ENCODE measurements at regions not wholly inside any gene's neighbourhood (a gene's known extent, or its start where the extent isn't known, plus 50 kb on each side); places are given as distances from the start of the nearest gene placed in this dataset.

DNA sequence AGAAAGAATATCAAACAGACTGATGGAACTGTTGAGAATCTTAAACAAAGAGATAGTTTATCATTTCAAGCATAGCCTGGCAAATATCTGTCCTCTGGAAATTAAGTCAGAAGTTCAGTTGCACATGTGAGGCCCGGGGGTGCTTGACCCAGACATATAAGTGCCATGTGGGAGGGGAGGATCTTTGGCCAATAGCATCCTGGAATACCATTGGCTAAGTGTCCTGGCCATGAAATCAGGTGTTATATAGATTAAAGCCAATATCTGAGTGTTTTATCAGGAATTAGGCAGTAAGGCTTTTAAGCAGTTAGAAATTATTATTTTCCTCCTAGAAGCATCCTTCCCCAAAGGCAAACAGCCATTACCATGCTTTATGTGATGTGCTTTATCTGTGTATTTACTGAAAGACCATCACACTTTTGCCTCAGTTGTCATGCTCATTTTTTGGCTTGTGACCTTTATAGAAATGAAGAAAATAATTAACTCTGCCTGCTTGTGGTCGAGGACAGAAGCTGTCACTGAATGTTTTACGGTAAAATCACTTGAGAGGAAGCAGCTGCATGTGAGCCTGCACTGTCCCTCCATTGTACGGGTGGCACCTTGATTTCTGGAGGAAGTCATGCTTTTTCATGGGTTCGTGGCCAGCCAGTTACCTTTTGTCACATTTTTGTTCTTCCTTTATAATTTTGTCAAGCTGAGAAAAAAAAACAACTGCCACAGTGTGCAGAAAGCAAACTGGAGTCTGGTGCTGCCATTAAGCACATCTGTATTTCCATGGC, 259.9 kb upstream of the FMN2 start:
- no peaks in the 10 kb centered on the region for H3K27me3 ChIP-seq (ENCODE audit: control insufficient read depth, insufficient read depth, low read length)

DNA sequence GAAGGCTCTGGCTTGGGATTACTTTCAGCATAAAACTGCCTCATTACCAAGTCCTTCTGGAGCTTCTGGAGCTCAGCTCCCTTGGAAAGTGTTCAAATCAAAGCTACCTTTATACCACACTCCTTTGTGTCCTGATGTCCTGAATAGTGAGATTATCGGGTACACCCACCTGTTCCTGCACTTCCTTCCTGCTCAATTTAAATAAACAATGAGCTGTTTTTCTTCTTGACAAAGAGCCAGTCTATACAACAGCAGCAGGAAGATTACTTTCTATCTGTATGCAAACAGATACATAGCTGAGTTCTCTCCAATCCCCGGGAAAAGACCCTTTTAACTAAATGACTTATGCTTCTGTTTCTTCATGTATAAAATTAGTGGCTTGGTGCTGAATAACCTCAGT, 258.0 kb upstream of the FMN2 start:
- no peak overlapping the region for H3K4me3 ChIP-seq (ENCODE audit: low read length)
- H3K9me3 ChIP-seq (replicated peaks; ENCODE audit: low read length): peaks cover 6% of the 10 kb centered on the region
- no peaks in the 10 kb centered on the region for H3K36me3 ChIP-seq (ENCODE audit: insufficient read depth, low read length)
- no peaks in the 10 kb centered on the region for H3K27me3 ChIP-seq (ENCODE audit: control insufficient read depth, insufficient read depth, low read length)
- no peak overlapping the region for H3K9ac ChIP-seq (ENCODE audit: low read depth, low read length)
- no peak overlapping the region for H3K4me2 ChIP-seq (ENCODE audit: low read length)
- no peaks in the 10 kb centered on the region for H3K4me1 ChIP-seq (ENCODE audit: control insufficient read depth, insufficient read depth, low read length)

More for the DNA sequence above, 259.9 kb upstream of the FMN2 start:
- Histone ChIP-seq H3K4me2 (ENCODE audit: low read length) (no peak overlapping the region), H3K36me3 (ENCODE audit: insufficient read depth, low read length) (no peaks in the 10 kb centered on the region), H3K4me1 (ENCODE audit: control insufficient read depth, insufficient read depth, low read length) (no peaks in the 10 kb centered on the region), H3K4me3 (ENCODE audit: low read length) (no peak overlapping the region), H3K9me3 (replicated peaks; ENCODE audit: low read length) (peaks cover 3% of the 10 kb centered on the region), H3K9ac (ENCODE audit: low read depth, low read length) (no peak overlapping the region)

DNA sequence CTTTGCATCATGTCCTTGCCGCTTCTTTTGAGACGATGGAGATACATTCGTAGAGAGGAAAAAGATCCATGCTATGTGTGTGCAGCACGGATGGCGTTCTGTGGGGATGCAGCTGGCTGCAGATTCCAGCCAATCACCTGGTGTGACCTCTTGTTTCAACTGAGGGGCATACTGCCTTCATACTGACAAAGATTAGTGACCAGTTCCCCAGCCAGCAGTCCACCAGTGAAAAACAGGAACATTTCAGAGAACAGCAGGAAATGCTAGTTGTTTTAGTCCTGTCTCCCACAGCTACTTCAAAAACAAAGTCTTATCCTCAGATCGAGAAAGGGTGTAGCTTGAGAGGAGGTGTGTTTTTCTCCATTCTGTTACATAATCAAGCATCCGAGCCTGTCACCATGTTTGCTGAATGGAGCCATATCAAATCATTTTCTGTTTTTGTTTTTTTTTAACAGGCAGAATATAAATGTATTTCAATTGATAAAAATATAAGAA, 255.7 kb upstream of the FMN2 start:
- no peaks in the 10 kb centered on the region for H3K36me3 ChIP-seq (ENCODE audit: insufficient read depth, low read length)
- no peaks in the 10 kb centered on the region for H3K4me1 ChIP-seq (ENCODE audit: control insufficient read depth, insufficient read depth, low read length)
- H3K9ac ChIP-seq (ENCODE audit: low read depth, low read length): no peak overlapping the region
- peaks cover 6% of the 10 kb centered on the region for H3K9me3 ChIP-seq (replicated peaks; ENCODE audit: low read length)
- H3K4me3 ChIP-seq (ENCODE audit: low read length): no peak overlapping the region
- no peak overlapping the region for H3K4me2 ChIP-seq (ENCODE audit: low read length)
- no peaks in the 10 kb centered on the region for H3K27me3 ChIP-seq (ENCODE audit: control insufficient read depth, insufficient read depth, low read length)

DNA sequence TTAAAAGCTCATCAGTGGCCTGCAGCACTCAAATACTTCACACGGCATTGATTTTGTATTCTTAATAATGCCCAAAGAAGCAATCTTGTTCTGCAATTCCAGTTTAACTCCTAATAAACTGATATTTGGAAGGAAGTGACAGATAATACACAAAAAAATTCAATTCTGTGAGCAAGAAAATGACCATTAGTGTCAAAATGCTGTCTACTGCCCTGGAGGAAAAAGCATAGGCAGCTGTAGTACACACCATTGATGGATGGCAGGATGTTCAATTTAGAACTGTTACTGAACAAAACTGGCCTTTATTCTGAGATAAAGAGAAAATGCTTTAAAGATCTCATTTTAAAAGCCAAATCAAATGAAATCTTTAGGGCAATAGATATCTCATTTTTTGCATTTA, 251.3 kb upstream of the FMN2 start:
- no peak overlapping the region for H3K9ac ChIP-seq (ENCODE audit: low read depth, low read length)
- peaks cover 3% of the 10 kb centered on the region for H3K9me3 ChIP-seq (replicated peaks; ENCODE audit: low read length)
- H3K4me3 ChIP-seq (ENCODE audit: low read length): no peak overlapping the region
- no peak overlapping the region for H3K4me2 ChIP-seq (ENCODE audit: low read length)
- no peaks in the 10 kb centered on the region for H3K27me3 ChIP-seq (ENCODE audit: control insufficient read depth, insufficient read depth, low read length)
- no peaks in the 10 kb centered on the region for H3K36me3 ChIP-seq (ENCODE audit: insufficient read depth, low read length)
- no peaks in the 10 kb centered on the region for H3K4me1 ChIP-seq (ENCODE audit: control insufficient read depth, insufficient read depth, low read length)

DNA sequence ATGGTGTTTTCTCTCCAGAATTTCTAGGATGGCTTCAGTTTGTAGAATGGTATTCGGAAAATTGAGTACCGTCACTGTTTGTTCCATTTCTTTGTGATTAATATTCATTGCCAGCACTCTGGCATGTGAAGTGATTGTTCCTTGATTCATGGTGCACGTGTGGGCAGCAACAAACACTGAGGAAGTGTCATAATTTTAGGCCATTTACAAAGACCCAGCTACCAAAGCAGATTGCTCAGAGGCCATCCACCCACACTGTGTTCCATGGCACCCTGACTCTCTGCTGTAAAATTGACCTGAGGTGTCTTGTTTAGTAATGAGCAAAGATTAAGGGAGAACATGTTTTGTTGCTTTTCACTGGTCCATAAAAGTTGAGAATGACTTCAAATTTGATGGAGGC, 250.9 kb upstream of the FMN2 start:
- Histone ChIP-seq H3K27me3 (ENCODE audit: control insufficient read depth, insufficient read depth, low read length) (no peaks in the 10 kb centered on the region), H3K4me2 (ENCODE audit: low read length) (no peak overlapping the region), H3K4me3 (ENCODE audit: low read length) (no peak overlapping the region), H3K4me1 (ENCODE audit: control insufficient read depth, insufficient read depth, low read length) (no peaks in the 10 kb centered on the region), H3K9ac (ENCODE audit: low read depth, low read length) (no peak overlapping the region), H3K36me3 (ENCODE audit: insufficient read depth, low read length) (no peaks in the 10 kb centered on the region), H3K9me3 (replicated peaks; ENCODE audit: low read length) (peaks cover 3% of the 10 kb centered on the region)

DNA sequence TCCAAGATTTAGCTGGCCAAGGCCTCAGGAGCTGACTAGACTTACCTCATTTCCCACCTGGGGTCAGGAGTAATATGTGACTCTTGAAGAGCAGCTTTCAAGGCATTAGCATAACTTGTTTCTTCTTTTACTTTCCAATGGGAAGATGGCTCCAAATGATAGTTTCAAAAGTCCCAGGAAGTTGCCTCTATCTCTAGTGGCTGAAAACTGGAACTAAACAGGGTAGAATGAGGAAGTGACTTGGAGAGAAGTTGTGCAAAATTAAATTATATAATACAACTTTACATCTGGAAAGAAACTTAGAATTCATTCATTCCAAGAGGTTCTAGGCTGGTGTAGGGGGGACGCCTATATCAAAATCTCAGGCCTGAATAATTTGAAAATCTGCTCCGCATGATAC, 250.1 kb upstream of the FMN2 start:
- H3K9ac ChIP-seq (ENCODE audit: low read depth, low read length): no peak overlapping the region
- no peaks in the 10 kb centered on the region for H3K36me3 ChIP-seq (ENCODE audit: insufficient read depth, low read length)
- H3K4me1 ChIP-seq (ENCODE audit: control insufficient read depth, insufficient read depth, low read length): no peaks in the 10 kb centered on the region
- H3K27me3 ChIP-seq (ENCODE audit: control insufficient read depth, insufficient read depth, low read length): no peaks in the 10 kb centered on the region
- H3K9me3 ChIP-seq (replicated peaks; ENCODE audit: low read length): peaks cover 3% of the 10 kb centered on the region
- no peak overlapping the region for H3K4me3 ChIP-seq (ENCODE audit: low read length)
- H3K4me2 ChIP-seq (ENCODE audit: low read length): no peak overlapping the region

DNA sequence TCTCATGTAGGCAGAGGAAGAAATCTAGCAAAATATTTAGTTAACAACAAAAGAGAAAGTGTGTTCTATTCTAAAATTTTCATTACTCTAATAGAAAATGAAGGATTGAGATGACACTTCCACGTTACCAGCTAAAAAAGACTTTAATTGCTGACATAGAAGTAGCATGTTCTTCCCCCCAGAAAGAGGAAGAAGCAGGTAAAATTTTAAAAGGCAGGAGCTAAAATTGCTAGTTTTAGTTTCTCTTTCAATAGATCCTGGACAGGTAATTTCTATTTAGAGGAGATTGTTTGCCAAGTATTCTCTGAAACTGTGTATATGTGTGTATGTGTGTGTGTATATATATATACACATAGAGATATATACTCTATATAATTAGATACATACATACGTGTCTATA, 248.1 kb upstream of the FMN2 start:
- H3K36me3 ChIP-seq (ENCODE audit: insufficient read depth, low read length): no peaks in the 10 kb centered on the region
- no peak overlapping the region for H3K4me2 ChIP-seq (ENCODE audit: low read length)
- H3K27me3 ChIP-seq (ENCODE audit: control insufficient read depth, insufficient read depth, low read length): no peaks in the 10 kb centered on the region

DNA sequence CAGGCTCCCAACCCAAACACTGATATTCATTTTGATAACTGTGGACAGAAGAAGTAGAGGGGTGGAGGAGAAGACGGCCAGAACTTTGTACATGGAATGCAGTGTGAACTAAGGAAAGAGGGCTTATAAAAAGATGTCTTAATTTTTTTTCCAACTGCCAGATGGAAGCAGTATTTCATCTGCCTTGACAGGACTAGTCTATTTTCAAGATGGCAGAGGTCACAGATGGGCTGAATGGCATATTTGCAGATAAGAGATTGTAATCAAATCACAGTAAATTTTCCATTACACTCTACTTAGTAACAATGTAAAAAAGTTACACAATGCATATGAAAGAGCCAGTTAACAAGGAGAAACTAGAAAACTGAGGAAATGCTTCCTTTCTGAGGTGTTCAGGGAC, 246.8 kb upstream of the FMN2 start:
- H3K9me3 ChIP-seq (replicated peaks; ENCODE audit: low read length): peaks cover 4% of the 10 kb centered on the region
- no peaks in the 10 kb centered on the region for H3K36me3 ChIP-seq (ENCODE audit: insufficient read depth, low read length)
- H3K4me3 ChIP-seq (ENCODE audit: low read length): no peak overlapping the region
- H3K4me1 ChIP-seq (ENCODE audit: control insufficient read depth, insufficient read depth, low read length): no peaks in the 10 kb centered on the region
- no peak overlapping the region for H3K4me2 ChIP-seq (ENCODE audit: low read length)
- no peaks in the 10 kb centered on the region for H3K27me3 ChIP-seq (ENCODE audit: control insufficient read depth, insufficient read depth, low read length)
- no peak overlapping the region for H3K9ac ChIP-seq (ENCODE audit: low read depth, low read length)

More for the DNA sequence above, 248.1 kb upstream of the FMN2 start:
- no peak overlapping the region for H3K9ac ChIP-seq (ENCODE audit: low read depth, low read length)
- H3K4me3 ChIP-seq (ENCODE audit: low read length): no peak overlapping the region
- H3K9me3 ChIP-seq (replicated peaks; ENCODE audit: low read length): peaks cover under 1% of the 10 kb centered on the region
- no peaks in the 10 kb centered on the region for H3K4me1 ChIP-seq (ENCODE audit: control insufficient read depth, insufficient read depth, low read length)

DNA sequence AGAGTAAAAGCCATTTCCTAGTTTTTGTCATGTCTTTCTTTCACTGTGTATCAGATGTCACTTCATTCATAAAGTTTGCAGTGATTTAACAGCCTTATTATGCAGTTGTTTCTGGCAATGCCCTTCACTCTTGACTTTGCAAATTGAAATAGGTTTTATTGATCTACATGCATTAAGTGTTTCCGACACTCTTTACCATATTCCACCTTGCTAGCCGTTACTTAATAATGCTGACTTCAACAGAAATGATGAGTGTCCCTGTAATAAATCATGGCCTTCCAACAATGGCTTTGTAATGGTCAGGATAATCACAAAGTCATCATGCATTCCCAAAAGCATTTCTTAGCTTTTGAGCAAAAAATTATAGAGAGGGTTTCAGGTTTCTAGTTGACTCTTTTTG, 236.8 kb upstream of the FMN2 start:
- Histone ChIP-seq H3K36me3 (ENCODE audit: insufficient read depth, low read length) (no peaks in the 10 kb centered on the region), H3K4me1 (ENCODE audit: control insufficient read depth, insufficient read depth, low read length) (no peaks in the 10 kb centered on the region), H3K9me3 (replicated peaks; ENCODE audit: low read length) (no peaks in the 10 kb centered on the region), H3K27me3 (ENCODE audit: control insufficient read depth, insufficient read depth, low read length) (no peaks in the 10 kb centered on the region), H3K9ac (ENCODE audit: low read depth, low read length) (no peak overlapping the region), H3K4me3 (ENCODE audit: low read length) (no peak overlapping the region), H3K4me2 (ENCODE audit: low read length) (no peak overlapping the region)

DNA sequence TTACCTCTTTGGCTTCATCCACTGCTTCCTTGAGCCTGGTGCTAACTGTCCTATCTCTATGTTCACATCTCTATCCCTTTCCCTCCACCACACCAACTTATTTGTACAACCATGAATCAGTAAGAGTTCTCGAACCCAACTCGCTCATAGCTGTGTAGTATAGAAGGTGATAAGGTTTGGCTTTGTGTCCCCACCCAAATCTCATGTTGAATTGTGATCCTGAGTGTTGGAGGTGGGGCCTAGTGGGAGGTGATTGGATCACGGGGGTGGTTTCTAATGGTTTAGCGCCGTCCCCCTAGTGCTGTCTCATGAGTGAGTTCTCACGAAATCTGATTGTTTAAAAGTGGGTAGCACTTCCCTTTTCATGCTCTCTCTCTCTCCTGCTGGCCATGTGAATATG, 235.6 kb upstream of the FMN2 start:
- no peak overlapping the region for H3K9ac ChIP-seq (ENCODE audit: low read depth, low read length)
- H3K4me3 ChIP-seq (ENCODE audit: low read length): no peak overlapping the region
- H3K4me2 ChIP-seq (ENCODE audit: low read length): no peak overlapping the region
- no peaks in the 10 kb centered on the region for H3K27me3 ChIP-seq (ENCODE audit: control insufficient read depth, insufficient read depth, low read length)
- H3K4me1 ChIP-seq (ENCODE audit: control insufficient read depth, insufficient read depth, low read length): no peaks in the 10 kb centered on the region
- H3K9me3 ChIP-seq (replicated peaks; ENCODE audit: low read length): no peaks in the 10 kb centered on the region
- no peaks in the 10 kb centered on the region for H3K36me3 ChIP-seq (ENCODE audit: insufficient read depth, low read length)

DNA sequence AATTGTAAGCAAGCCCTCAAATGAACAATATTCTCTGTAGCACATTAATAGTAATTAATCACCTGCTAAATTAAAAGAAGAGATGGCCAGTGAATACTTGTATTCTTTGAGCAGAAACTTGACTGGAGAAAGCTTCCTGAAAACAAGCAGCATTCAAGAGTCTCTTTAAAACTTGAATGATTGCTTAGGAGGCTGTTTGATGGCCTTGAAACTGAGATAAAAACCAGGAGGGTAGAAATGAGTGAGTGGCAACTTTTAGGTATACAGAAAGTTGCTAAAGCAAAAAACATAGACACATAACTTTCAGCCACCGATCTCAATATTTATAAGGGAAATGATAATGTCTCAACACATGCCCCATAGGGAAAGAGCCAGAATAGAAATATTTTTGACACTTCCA, 234.8 kb upstream of the FMN2 start:
- no peak overlapping the region for H3K4me2 ChIP-seq (ENCODE audit: low read length)
- no peaks in the 10 kb centered on the region for H3K9me3 ChIP-seq (replicated peaks; ENCODE audit: low read length)
- no peaks in the 10 kb centered on the region for H3K4me1 ChIP-seq (ENCODE audit: control insufficient read depth, insufficient read depth, low read length)
- H3K36me3 ChIP-seq (ENCODE audit: insufficient read depth, low read length): no peaks in the 10 kb centered on the region
- H3K4me3 ChIP-seq (ENCODE audit: low read length): no peak overlapping the region
- no peaks in the 10 kb centered on the region for H3K27me3 ChIP-seq (ENCODE audit: control insufficient read depth, insufficient read depth, low read length)
- H3K9ac ChIP-seq (ENCODE audit: low read depth, low read length): no peak overlapping the region

DNA sequence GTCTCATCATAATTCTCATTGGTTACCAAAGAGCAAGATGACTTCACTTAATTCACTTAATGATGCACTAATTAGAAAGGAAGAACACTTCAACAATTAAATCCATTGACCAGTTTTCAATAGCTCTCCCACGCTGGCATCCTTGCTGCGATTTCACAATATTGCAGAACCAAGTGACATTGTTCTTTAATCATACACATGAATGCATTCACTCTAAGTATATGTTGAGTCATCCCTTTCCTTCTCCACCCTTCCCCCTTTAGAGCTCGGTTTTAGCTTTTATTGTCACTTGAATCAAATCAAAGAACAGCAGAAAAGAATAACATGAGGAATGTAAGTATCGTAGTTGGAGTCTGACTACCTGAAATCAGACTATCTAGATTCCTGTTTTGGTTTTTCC, 233.6 kb upstream of the FMN2 start:
- Histone ChIP-seq H3K4me3 (ENCODE audit: low read length) (no peak overlapping the region), H3K9me3 (replicated peaks; ENCODE audit: low read length) (no peaks in the 10 kb centered on the region), H3K4me2 (ENCODE audit: low read length) (no peak overlapping the region), H3K9ac (ENCODE audit: low read depth, low read length) (no peak overlapping the region), H3K27me3 (ENCODE audit: control insufficient read depth, insufficient read depth, low read length) (no peaks in the 10 kb centered on the region), H3K36me3 (ENCODE audit: insufficient read depth, low read length) (no peaks in the 10 kb centered on the region), H3K4me1 (ENCODE audit: control insufficient read depth, insufficient read depth, low read length) (no peaks in the 10 kb centered on the region)

Data from skeletal muscle satellite cell (primary cell).